ENCODE measurements at regions not wholly inside any gene's neighbourhood (a gene's known extent, or its start where the extent isn't known, plus 50 kb on each side); places are given as distances from the start of the nearest gene placed in this dataset.
"Not testable (repeated sequence)": the region's sequence is repeated elsewhere in the genome, so short reads cannot be mapped to it uniquely, and the experiment has no call there.

GRCh38 chr5:70778240-70778639 lies 122.2 kb upstream of the SERF1A start:
- not testable (repeated sequence) for H3K4me3 ChIP-seq (ENCODE audit: low read depth, low read length); H3K36me3 ChIP-seq; H3K9me3 ChIP-seq (ENCODE audit: severe bottlenecking); H3K27ac ChIP-seq; H3K27me3 ChIP-seq (ENCODE audit: insufficient read depth, low read depth, severe bottlenecking)
- peak; percentile 1 for DNase-seq

Data from WERI-Rb-1 (cell line).